H1 (cell line): ENCODE measurements at regions not wholly inside any gene's neighbourhood (a gene's known extent, or its start where the extent isn't known, plus 50 kb on each side); places are given as distances from the start of the nearest gene placed in this dataset.

ENCODE experiments used
- CTCF ChIA-PET: fragments of 300-600 bp; sonication (Branson Sonifier 250); formaldehyde crosslinking; loops from one replicate; lab custom pipeline; 2021; ENCODE audit not compliant: partially characterized antibody; lab: Charles Lee
- POLR2A ChIA-PET: fragments of 300-600 bp; sonication (Branson Sonifier 250); formaldehyde crosslinking; loops from one replicate; lab custom pipeline; 2021; ENCODE audit warnings: inconsistent platforms; ENCODE audit not compliant: partially characterized antibody; lab: Charles Lee
- DNase-seq, 2 experiments: peaks; one replicate each; pipeline versions ENCODE4 v3.0.0 to v3.0.0-alpha.2; 2010 to 2022; ENCODE audit warnings: low spot score in 2 of 2, low read depth in 1 of 2, mixed read lengths in 1 of 2
- FAIRE-seq: peaks from 2 replicates; lab custom pipeline; 2011; peaks lifted over from hg19 to GRCh38; lab: Jason Lieb, UNC
- H2AFZ ChIP-seq: 2 replicates; pipeline ENCODE4 v1.8.1; 2012; ENCODE audit warnings: low read length, inconsistent platforms
- H2AK5ac ChIP-seq: 2 replicates; pipeline ENCODE4 v1.6.1; 2013; ENCODE audit warnings: low read depth, low read length
- H2BK120ac ChIP-seq: replicated peaks from 2 replicates; pipeline ENCODE3; 2013; ENCODE audit warnings: low read depth, low read length, inconsistent platforms
- H2BK12ac ChIP-seq: 2 replicates; pipeline ENCODE4 v1.6.1; 2013; ENCODE audit warnings: low read depth, low read length
- H2BK15ac ChIP-seq: 2 replicates; pipeline ENCODE4 v1.6.1; 2013; ENCODE audit warnings: low read length
- H2BK20ac ChIP-seq: 2 replicates; pipeline ENCODE4 v1.6.1; 2013; ENCODE audit warnings: low read length
- H2BK5ac ChIP-seq: 2 replicates; pipeline ENCODE4 v1.6.1; 2013; ENCODE audit warnings: low read depth, low read length
- H3K14ac ChIP-seq: 2 replicates; pipeline ENCODE4 v1.6.1; 2013; ENCODE audit warnings: inconsistent platforms; ENCODE audit not compliant: insufficient read length
- H3K18ac ChIP-seq: 2 replicates; pipeline ENCODE4 v1.6.1; 2013; ENCODE audit warnings: low read length; ENCODE audit errors: extremely low read depth
- H3K23ac ChIP-seq: 2 replicates; pipeline ENCODE4 v1.6.1; 2013; ENCODE audit warnings: inconsistent platforms; ENCODE audit not compliant: insufficient read length
- H3K23me2 ChIP-seq: 2 replicates; pipeline ENCODE4 v1.6.1; 2013; ENCODE audit warnings: low read depth, low read length
- H3K27ac ChIP-seq: 2 replicates; pipeline ENCODE4 v1.6.1; 2011; ENCODE audit warnings: low read depth, low read length, inconsistent platforms
- H3K27me3 ChIP-seq, 4 experiments: replicated peaks in 1 of 4; 1 replicate in 1 of 4; 2 replicates in 3 of 4; pipeline versions ENCODE4 v1.6.1 to v1.8.1; 2011 to 2013; ENCODE audit warnings: low read length in 3 of 4, mild to moderate bottlenecking in 3 of 4, inconsistent platforms in 2 of 4, mixed read lengths in 2 of 4, moderate library complexity in 1 of 4; ENCODE audit not compliant: control insufficient read depth in 3 of 4, insufficient read depth in 3 of 4; ENCODE audit errors: extremely low read depth in 1 of 4
- H3K36me3 ChIP-seq, 4 experiments: 2 replicates each; pipeline versions ENCODE4 v1.6.1 to v1.8.1; 2011 to 2013; ENCODE audit warnings: mild to moderate bottlenecking in 4 of 4, low read length in 3 of 4, moderate library complexity in 2 of 4, control low read depth in 1 of 4, inconsistent platforms in 1 of 4; ENCODE audit not compliant: insufficient read depth in 4 of 4, control insufficient read depth in 2 of 4
- H3K4ac ChIP-seq: replicated peaks from 2 replicates; pipeline ENCODE3; 2013; ENCODE audit warnings: low read length, low read depth, mixed read lengths, inconsistent platforms; ENCODE audit not compliant: insufficient read length
- H3K4me1 ChIP-seq, 4 experiments: replicated peaks in 1 of 4; 1 replicate in 1 of 4; 2 replicates in 3 of 4; pipeline versions ENCODE4 v1.6.1 to v1.8.1; 2011 to 2013; ENCODE audit warnings: low read length in 3 of 4, inconsistent platforms in 2 of 4, mixed read lengths in 1 of 4; ENCODE audit not compliant: insufficient read depth in 4 of 4, control insufficient read depth in 3 of 4
- H3K4me2 ChIP-seq, 2 experiments: 2 replicates each; pipeline versions ENCODE4 v1.6.1 to v1.8.1; 2011 to 2013; ENCODE audit warnings: low read depth in 2 of 2, low read length in 2 of 2, control low read depth in 1 of 2, inconsistent platforms in 1 of 2, mild to moderate bottlenecking in 1 of 2; ENCODE audit not compliant: insufficient read depth in 1 of 2
- H3K4me3 ChIP-seq, 4 experiments: fragments of 200-600, 300-600 bp in 1 of 4; sonication (generic), shearing (Covaris generic), sonication (Bioruptor Twin) in 1 of 4; 2 replicates each; pipeline versions ENCODE4 v1.5.1 to v1.8.1; 2011 to 2016; ENCODE audit warnings: low read length in 4 of 4, low read depth in 3 of 4, control low read depth in 2 of 4, inconsistent platforms in 2 of 4, mild to moderate bottlenecking in 2 of 4, mixed read lengths in 1 of 4, moderate library complexity in 1 of 4; ENCODE audit not compliant: insufficient read depth in 2 of 4; ENCODE audit errors: extremely low read depth in 1 of 4
- H3K56ac ChIP-seq: replicated peaks from 2 replicates; pipeline ENCODE3; 2013; ENCODE audit warnings: low read depth, mild to moderate bottlenecking, mixed read lengths, low read length, inconsistent platforms; ENCODE audit not compliant: insufficient read length
- H3K79me1 ChIP-seq: 2 replicates; pipeline ENCODE4 v1.6.1; 2013; ENCODE audit warnings: low read depth, low read length, control low read depth
- H3K79me2 ChIP-seq, 2 experiments: 2 replicates each; pipeline versions ENCODE4 v1.6.1 to v1.8.1; 2012 to 2013; ENCODE audit warnings: low read length in 2 of 2, mild to moderate bottlenecking in 2 of 2, inconsistent platforms in 1 of 2; ENCODE audit not compliant: insufficient read depth in 2 of 2, control insufficient read depth in 1 of 2
- H3K9ac ChIP-seq, 4 experiments: replicated peaks in 1 of 4; 1 replicate in 1 of 4; 2 replicates in 3 of 4; pipeline versions ENCODE4 v1.6.1 to v1.8.1; 2011 to 2013; ENCODE audit warnings: low read depth in 3 of 4, low read length in 3 of 4, control low read depth in 2 of 4, mild to moderate bottlenecking in 2 of 4, moderate library complexity in 2 of 4, inconsistent platforms in 1 of 4; ENCODE audit errors: extremely low read depth in 1 of 4
- H3K9me3 ChIP-seq, 2 experiments: 2 replicates each; pipeline versions ENCODE4 v1.6.1 to v1.8.1; 2012 to 2013; ENCODE audit warnings: mild to moderate bottlenecking in 2 of 2, moderate library complexity in 2 of 2, control low read depth in 1 of 2, inconsistent platforms in 1 of 2, low read depth in 1 of 2, low read length in 1 of 2, mixed read lengths in 1 of 2; ENCODE audit not compliant: insufficient read depth in 2 of 2
- H4K20me1 ChIP-seq, 2 experiments: replicated peaks in 1 of 2; 2 replicates each; pipeline versions ENCODE3 to v1.8.1; 2011 to 2013; ENCODE audit warnings: inconsistent platforms in 2 of 2, low read length in 2 of 2, mild to moderate bottlenecking in 1 of 2; ENCODE audit not compliant: insufficient read depth in 2 of 2, control insufficient read depth in 1 of 2
- H4K5ac ChIP-seq: 2 replicates; pipeline ENCODE4 v1.6.1; 2013; ENCODE audit warnings: low read length, low read depth, mixed read lengths, inconsistent platforms; ENCODE audit not compliant: insufficient read length
- H4K8ac ChIP-seq: 2 replicates; pipeline ENCODE4 v1.8.0; 2013; ENCODE audit warnings: mild to moderate bottlenecking, moderate library complexity, low read length, inconsistent platforms; ENCODE audit not compliant: insufficient read depth; ENCODE audit errors: extremely low read depth
- H4K91ac ChIP-seq: replicated peaks from 2 replicates; pipeline ENCODE3; 2013; ENCODE audit warnings: low read length, mixed read lengths, inconsistent platforms; ENCODE audit not compliant: insufficient read length
- CREB1 ChIP-seq: IDR thresholded peaks from 2 replicates; pipeline ENCODE4 v1.6.1; 2012; ENCODE audit warnings: inconsistent platforms
- EGR1 ChIP-seq: IDR thresholded peaks from 2 replicates; pipeline ENCODE4 v1.6.1; 2011; ENCODE audit warnings: low read depth, low read length, borderline replicate concordance
- EP300 ChIP-seq, 2 experiments: IDR thresholded peaks; 1 replicate in 1 of 2; 2 replicates in 1 of 2; pipeline ENCODE4 v1.6.1; 2011 to 2012; ENCODE audit warnings: low read depth in 2 of 2, low read length in 2 of 2, mild to moderate bottlenecking in 2 of 2, borderline replicate concordance in 1 of 2, inconsistent platforms in 1 of 2, moderate library complexity in 1 of 2
- GABPA ChIP-seq: IDR thresholded peaks from 2 replicates; pipeline ENCODE4 v1.6.1; 2011; ENCODE audit warnings: mild to moderate bottlenecking, low read length, moderate library complexity, borderline replicate concordance; ENCODE audit not compliant: insufficient read depth
- JUN ChIP-seq: IDR thresholded peaks from 2 replicates; pipeline ENCODE4 v1.6.1; 2011; ENCODE audit warnings: low read depth, mild to moderate bottlenecking, improper control_type of control experiment, low read length
- NRF1 ChIP-seq: IDR thresholded peaks from 2 replicates; pipeline ENCODE4 v1.6.1; 2011; ENCODE audit warnings: mild to moderate bottlenecking, low read depth, low read length, improper control_type of control experiment
- POLR2A ChIP-seq, 2 experiments: IDR thresholded peaks; 1 replicate in 1 of 2; 2 replicates in 1 of 2; pipeline ENCODE4 v1.6.1; 2011; ENCODE audit warnings: low read depth in 2 of 2, low read length in 2 of 2, mild to moderate bottlenecking in 2 of 2; ENCODE audit errors: control extremely low read depth in 1 of 2
- POLR2AphosphoS5 ChIP-seq: IDR thresholded peaks from 2 replicates; pipeline ENCODE4 v1.6.1; 2011; ENCODE audit warnings: low read depth, low read length
- RAD21 ChIP-seq, 2 experiments: IDR thresholded peaks in 1 of 2; conservative IDR thresholded peaks in 1 of 2; 2 replicates each; pipeline ENCODE4 v1.6.1; 2011; ENCODE audit warnings: low read depth in 2 of 2, low read length in 2 of 2, improper control_type of control experiment in 1 of 2, inconsistent platforms in 1 of 2, mild to moderate bottlenecking in 1 of 2, moderate library complexity in 1 of 2
- SP1 ChIP-seq: IDR thresholded peaks from 2 replicates; pipeline ENCODE4 v1.6.1; 2011; ENCODE audit warnings: low read depth, low read length
- TAF1 ChIP-seq: IDR thresholded peaks from 2 replicates; pipeline ENCODE4 v1.6.1; 2011; ENCODE audit warnings: mild to moderate bottlenecking, low read depth, low read length
- YY1 ChIP-seq: IDR thresholded peaks from 2 replicates; pipeline ENCODE4 v1.6.1; 2011; ENCODE audit warnings: low read depth, mild to moderate bottlenecking, low read length
- WGBS, 2 experiments: shearing (Covaris generic) in 1 of 2; methylation state at CpG; one replicate each; pipeline versions ENCODE4 v1.1.6 to v1.1.7; 2013 to 2015; ENCODE audit warnings: low lambda C conversion rate in 2 of 2, mixed read lengths in 2 of 2, inconsistent platforms in 1 of 2, low coverage in 1 of 2, missing lambda C conversion rate in 1 of 2; ENCODE audit not compliant: insufficient replicate concordance in 2 of 2, insufficient coverage in 1 of 2, insufficient read length in 1 of 2; ENCODE audit errors: extremely low coverage in 1 of 2, missing lambda C conversion rate in 1 of 2; 5-methylcytosine and 5-hydroxymethylcytosine counted together
- TF ChIP-seq, protein P1 (sequence below): IDR thresholded peaks from 2 replicates; pipeline ENCODE4 v1.6.1; 2012; ENCODE audit warnings: low read length, inconsistent platforms
- TF ChIP-seq, protein P2 (sequence below): IDR thresholded peaks from 2 replicates; pipeline ENCODE4 v1.6.1; 2012; ENCODE audit warnings: inconsistent platforms

- WGBS, 2 experiments = 79% methylated on average over 2 of the region's 2 CpGs; no CpG with 5 or more reads in 1 of the 2 experiments
- FAIRE-seq = no peak
- no peak for TF ChIP-seq POLR2AphosphoS5
- TF ChIP-seq RAD21 (IDR thresholded peaks at IDR 0.05 in 1 of 2, conservative IDR thresholded peaks at IDR 0.05 in 1 of 2; ENCODE audit: low read depth in 2 of 2, low read length in 2 of 2) = no peak
- TF ChIP-seq TAF1 = no peak
- TF ChIP-seq, protein P1, sequence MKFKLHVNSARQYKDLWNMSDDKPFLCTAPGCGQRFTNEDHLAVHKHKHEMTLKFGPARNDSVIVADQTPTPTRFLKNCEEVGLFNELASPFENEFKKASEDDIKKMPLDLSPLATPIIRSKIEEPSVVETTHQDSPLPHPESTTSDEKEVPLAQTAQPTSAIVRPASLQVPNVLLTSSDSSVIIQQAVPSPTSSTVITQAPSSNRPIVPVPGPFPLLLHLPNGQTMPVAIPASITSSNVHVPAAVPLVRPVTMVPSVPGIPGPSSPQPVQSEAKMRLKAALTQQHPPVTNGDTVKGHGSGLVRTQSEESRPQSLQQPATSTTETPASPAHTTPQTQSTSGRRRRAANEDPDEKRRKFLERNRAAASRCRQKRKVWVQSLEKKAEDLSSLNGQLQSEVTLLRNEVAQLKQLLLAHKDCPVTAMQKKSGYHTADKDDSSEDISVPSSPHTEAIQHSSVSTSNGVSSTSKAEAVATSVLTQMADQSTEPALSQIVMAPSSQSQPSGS = no peak
- TF ChIP-seq EGR1 = no peak
- TF ChIP-seq CREB1 = no peak
- TF ChIP-seq YY1 = no peak
- TF ChIP-seq SP1 = no peak
- TF ChIP-seq NRF1 = no peak
- TF ChIP-seq JUN = no peak
- no peak for TF ChIP-seq POLR2A (IDR thresholded peaks at IDR 0.05; ENCODE audit: control extremely low read depth in 1 of 2, low read depth in 2 of 2, low read length in 2 of 2)
- TF ChIP-seq GABPA = no peak
- no peak for TF ChIP-seq EP300 (IDR thresholded peaks at IDR 0.05; ENCODE audit: borderline replicate concordance in 1 of 2, low read depth in 2 of 2, low read length in 2 of 2)
- TF ChIP-seq, protein P2, sequence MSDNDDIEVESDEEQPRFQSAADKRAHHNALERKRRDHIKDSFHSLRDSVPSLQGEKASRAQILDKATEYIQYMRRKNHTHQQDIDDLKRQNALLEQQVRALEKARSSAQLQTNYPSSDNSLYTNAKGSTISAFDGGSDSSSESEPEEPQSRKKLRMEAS = no peak
Measured at GRCh38 chr7:106763717-106764116, 101.4 kb upstream of the PIK3CG start.

More at GRCh38 chr7:106763717-106764116, 101.4 kb upstream of the PIK3CG start:
- Histone ChIP-seq H3K18ac (no peak overlapping the region), H3K36me3 (no peaks in the 10 kb centered on the region), H2BK20ac (no peak overlapping the region), H3K56ac (no peak overlapping the region), H3K27me3 (no peaks in the 10 kb centered on the region), H4K5ac (no peak overlapping the region), H3K4ac (no peak overlapping the region), H3K14ac (no peak overlapping the region), H3K79me1 (no peaks in the 10 kb centered on the region), H4K20me1 (no peaks in the 10 kb centered on the region), H3K9me3 (no peaks in the 10 kb centered on the region), H3K4me2 (no peak overlapping the region), H4K8ac (no peak overlapping the region), H4K91ac (no peak overlapping the region), H3K4me1 (no peaks in the 10 kb centered on the region), H3K23ac (no peak overlapping the region), H3K23me2 (no peaks in the 10 kb centered on the region), H2BK12ac (no peak overlapping the region), H2BK15ac (no peak overlapping the region), H3K79me2 (no peaks in the 10 kb centered on the region), H2AFZ (no peak overlapping the region), H3K27ac (no peak overlapping the region), H2BK120ac (no peak overlapping the region), H2AK5ac (no peak overlapping the region), H3K9ac (no peak overlapping the region), H2BK5ac (no peak overlapping the region), H3K4me3 (no peak overlapping the region)
- ChIA-PET POLR2A (no interaction called here), CTCF (interaction anchor here (0.5 kb wide), 1 partner anchor 301 kb away, joined by 3 read pairs; no protein-coding TSS in a partner anchor)
- no peak for DNase-seq
